HepG2 (cell line): ENCODE measurements at regions not wholly inside any gene's neighbourhood (a gene's known extent, or its start where the extent isn't known, plus 50 kb on each side); places are given as distances from the start of the nearest gene placed in this dataset.

Experiments used
- CREBL2 ChIP-seq: sonication (generic); formaldehyde crosslinking; IDR thresholded peaks from 2 replicates; pipeline ENCODE4 v1.8.1; 2023; ENCODE audit warnings: missing genetic modification reagents, mild to moderate bottlenecking, borderline replicate concordance
- HMG20A ChIP-seq: IDR thresholded peaks from 2 replicates; pipeline ENCODE4 v1.6.1; 2016; ENCODE audit warnings: borderline replicate concordance
- HNRNPUL1 ChIP-seq: fragments of 200-400 bp; formaldehyde crosslinking; IDR thresholded peaks from 2 replicates; pipeline ENCODE4 v1.6.1; 2017; ENCODE audit warnings: low read depth, mild to moderate bottlenecking, low read length, moderate library complexity
- KAT7 ChIP-seq: IDR thresholded peaks from 2 replicates; pipeline ENCODE4 v1.6.1; 2018; ENCODE audit warnings: borderline replicate concordance, missing compliant biosample characterization
- KDM2A ChIP-seq: sonication (generic); formaldehyde crosslinking; IDR thresholded peaks from 2 replicates; pipeline ENCODE4 v1.4.0; 2020; ENCODE audit warnings: low read depth, missing genetic modification reagents, borderline replicate concordance
- RARG ChIP-seq: sonication (generic); formaldehyde crosslinking; IDR thresholded peaks from 2 replicates; pipeline ENCODE4 v1.4.0; 2020; ENCODE audit warnings: low read depth, mild to moderate bottlenecking, missing genetic modification reagents
- RXRA ChIP-seq: sonication (generic); formaldehyde crosslinking; IDR thresholded peaks from 2 replicates; pipeline ENCODE4 v1.5.1; 2020; ENCODE audit warnings: missing genetic modification reagents
- SNAPC2 ChIP-seq: sonication (generic); formaldehyde crosslinking; IDR thresholded peaks from 2 replicates; pipeline ENCODE4 v1.8.1; 2022; ENCODE audit warnings: mild to moderate bottlenecking, missing genetic modification reagents
- XBP1 ChIP-seq: sonication (generic); formaldehyde crosslinking; IDR thresholded peaks from 2 replicates; pipeline ENCODE4 v1.5.0; 2020; ENCODE audit warnings: missing genetic modification reagents
- ZBTB3 ChIP-seq: sonication (generic); formaldehyde crosslinking; IDR thresholded peaks from 2 replicates; pipeline ENCODE4 v1.4.0; 2020; ENCODE audit warnings: low read depth, mild to moderate bottlenecking, moderate library complexity, missing genetic modification reagents, borderline replicate concordance
- ZGPAT ChIP-seq: IDR thresholded peaks from 2 replicates; pipeline ENCODE4 v1.6.1; 2016; ENCODE audit warnings: mild to moderate bottlenecking
- ZKSCAN8 ChIP-seq: IDR thresholded peaks from 2 replicates; pipeline ENCODE4 v1.6.1; 2016; ENCODE audit warnings: borderline replicate concordance, missing genetic modification reagents, missing compliant biosample characterization
- ZMYM2 ChIP-seq: sonication (generic); formaldehyde crosslinking; IDR thresholded peaks from 2 replicates; pipeline ENCODE4 v1.8.0; 2022; ENCODE audit warnings: mild to moderate bottlenecking, missing genetic modification reagents
- ZNF317 ChIP-seq: sonication (generic); formaldehyde crosslinking; IDR thresholded peaks from 2 replicates; pipeline ENCODE4 v1.5.0; 2020; ENCODE audit warnings: mild to moderate bottlenecking, missing genetic modification reagents
- ZNF44 ChIP-seq: sonication (generic); formaldehyde crosslinking; IDR thresholded peaks from 2 replicates; pipeline ENCODE4 v1.5.1; 2020; ENCODE audit warnings: mild to moderate bottlenecking, missing genetic modification reagents
- ZNF460 ChIP-seq: sonication (generic); formaldehyde crosslinking; IDR thresholded peaks from 2 replicates; pipeline ENCODE4 v1.5.1; 2020; ENCODE audit warnings: missing genetic modification reagents, mild to moderate bottlenecking, borderline replicate concordance
- ZNF580 ChIP-seq: IDR thresholded peaks from 2 replicates; pipeline ENCODE4 v1.6.1; 2016; ENCODE audit warnings: low read depth, borderline replicate concordance
- ZNF687 ChIP-seq: sonication (generic); formaldehyde crosslinking; IDR thresholded peaks from 2 replicates; pipeline ENCODE4 v1.5.1; 2020; ENCODE audit warnings: mild to moderate bottlenecking, missing genetic modification reagents, moderate library complexity
- TF ChIP-seq, protein P1 (sequence below): sonication (generic); formaldehyde crosslinking; IDR thresholded peaks from 2 replicates; pipeline ENCODE4 v1.4.0; 2020; ENCODE audit warnings: missing genetic modification reagents, borderline replicate concordance

- TF ChIP-seq CREBL2 (CRISPR knock-in tag) (no peak), RXRA (CRISPR knock-in tag) (no peak), KDM2A (CRISPR knock-in tag) (no peak), ZNF460 (CRISPR knock-in tag) (no peak; the same call in 1 of the 2 replicates), ZGPAT (CRISPR knock-in tag) (peak; percentile 68; the same call in 1 of the 2 replicates), ZNF687 (CRISPR knock-in tag) (no peak), ZNF580 (peak; percentile 46; the same call in 1 of the 2 replicates), SNAPC2 (CRISPR knock-in tag) (0 out of 2 replicates have a peak, but pooled peaks have one; percentile 49), RARG (CRISPR knock-in tag) (no peak), ZNF317 (no peak), KAT7 (CRISPR knock-in tag) (peak; percentile 56), ZMYM2 (CRISPR knock-in tag) (peak; percentile 69; the same call in 1 of the 2 replicates), HNRNPUL1 (no peak), ZKSCAN8 (CRISPR knock-in tag) (peak; percentile 41; the same call in 1 of the 2 replicates), HMG20A (CRISPR knock-in tag) (peak; percentile 39; the same call in 1 of the 2 replicates), ZNF44 (no peak), ZBTB3 (no peak), XBP1 (CRISPR knock-in tag) (no peak)
- TF ChIP-seq, protein P1, sequence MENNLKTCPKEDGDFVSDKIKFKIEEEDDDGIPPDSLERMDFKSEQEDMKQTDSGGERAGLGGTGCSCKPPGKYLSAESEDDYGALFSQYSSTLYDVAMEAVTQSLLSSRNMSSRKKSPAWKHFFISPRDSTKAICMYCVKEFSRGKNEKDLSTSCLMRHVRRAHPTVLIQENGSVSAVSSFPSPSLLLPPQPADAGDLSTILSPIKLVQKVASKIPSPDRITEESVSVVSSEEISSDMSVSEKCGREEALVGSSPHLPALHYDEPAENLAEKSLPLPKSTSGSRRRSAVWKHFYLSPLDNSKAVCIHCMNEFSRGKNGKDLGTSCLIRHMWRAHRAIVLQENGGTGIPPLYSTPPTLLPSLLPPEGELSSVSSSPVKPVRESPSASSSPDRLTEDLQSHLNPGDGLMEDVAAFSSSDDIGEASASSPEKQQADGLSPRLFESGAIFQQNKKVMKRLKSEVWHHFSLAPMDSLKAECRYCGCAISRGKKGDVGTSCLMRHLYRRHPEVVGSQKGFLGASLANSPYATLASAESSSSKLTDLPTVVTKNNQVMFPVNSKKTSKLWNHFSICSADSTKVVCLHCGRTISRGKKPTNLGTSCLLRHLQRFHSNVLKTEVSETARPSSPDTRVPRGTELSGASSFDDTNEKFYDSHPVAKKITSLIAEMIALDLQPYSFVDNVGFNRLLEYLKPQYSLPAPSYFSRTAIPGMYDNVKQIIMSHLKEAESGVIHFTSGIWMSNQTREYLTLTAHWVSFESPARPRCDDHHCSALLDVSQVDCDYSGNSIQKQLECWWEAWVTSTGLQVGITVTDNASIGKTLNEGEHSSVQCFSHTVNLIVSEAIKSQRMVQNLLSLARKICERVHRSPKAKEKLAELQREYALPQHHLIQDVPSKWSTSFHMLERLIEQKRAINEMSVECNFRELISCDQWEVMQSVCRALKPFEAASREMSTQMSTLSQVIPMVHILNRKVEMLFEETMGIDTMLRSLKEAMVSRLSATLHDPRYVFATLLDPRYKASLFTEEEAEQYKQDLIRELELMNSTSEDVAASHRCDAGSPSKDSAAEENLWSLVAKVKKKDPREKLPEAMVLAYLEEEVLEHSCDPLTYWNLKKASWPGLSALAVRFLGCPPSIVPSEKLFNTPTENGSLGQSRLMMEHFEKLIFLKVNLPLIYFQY: 0 out of 2 replicates have a peak, but pooled peaks have one; percentile 41
These were observed 81.7 kb upstream of the HK2 start (continued) for GRCh38 chr2:74751981-74752851.
